ENCODE measurements at regions not wholly inside any gene's neighbourhood (a gene's known extent, or its start where the extent isn't known, plus 50 kb on each side); places are given as distances from the start of the nearest gene placed in this dataset.

DNA sequence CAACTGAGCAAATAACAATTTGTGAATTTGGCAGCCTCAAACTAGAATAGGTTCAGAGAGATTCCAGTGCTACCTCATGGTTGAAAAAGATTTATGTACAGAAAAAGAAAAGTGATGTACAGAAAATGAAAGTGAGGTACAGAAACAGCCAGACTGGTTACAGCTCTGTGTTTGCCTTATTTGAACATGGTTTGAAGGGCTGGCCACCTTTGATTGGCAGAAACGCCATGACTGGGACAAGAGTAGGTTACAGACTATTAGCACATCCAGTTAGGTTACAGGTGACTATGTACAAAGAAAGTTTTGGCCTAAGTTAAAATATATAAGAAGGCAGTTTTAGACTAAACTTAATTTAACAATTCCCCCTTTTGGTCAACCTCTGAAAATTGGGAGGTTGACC is 309.4 kb downstream of the BTG1 start:
- no peak overlapping the region for H3K27ac Mint-ChIP-seq
- no peaks in the 10 kb centered on the region for H3K9me3 Mint-ChIP-seq
- no peak overlapping the region for H3K4me3 Mint-ChIP-seq
- peaks cover 3% of the 10 kb centered on the region for H3K27me3 Mint-ChIP-seq (ENCODE audit: insufficient read depth)
- H3K4me1 Mint-ChIP-seq (ENCODE audit: low read depth) = no peaks in the 10 kb centered on the region
- H3K36me3 Mint-ChIP-seq (ENCODE audit: low read depth) = no peaks in the 10 kb centered on the region
- no peak for DNase-seq
- no peak for TF ChIP-seq CTCF (IDR thresholded peaks at IDR 0.05)

DNA sequence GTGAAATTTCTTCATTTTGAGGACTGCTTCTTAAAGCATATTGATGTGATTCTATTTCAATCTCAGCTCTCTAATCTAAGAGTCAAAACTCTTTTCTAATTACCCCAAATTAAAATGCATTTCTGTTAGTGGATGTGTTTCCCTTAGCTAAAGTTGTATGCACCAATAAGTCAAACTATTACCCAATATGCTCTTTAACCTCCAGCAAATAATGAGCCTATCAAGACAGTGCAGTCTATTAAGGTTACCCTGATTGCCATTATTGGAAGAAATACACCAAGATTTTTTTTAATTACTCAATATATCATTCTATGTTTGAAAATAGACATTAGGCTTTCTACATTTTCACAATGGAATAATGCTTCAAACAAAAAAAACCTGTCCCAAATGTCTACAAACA is 310.0 kb downstream of the BTG1 start:
- no peak for DNase-seq
- no peaks in the 10 kb centered on the region for H3K4me1 Mint-ChIP-seq (ENCODE audit: low read depth)
- no peak overlapping the region for H3K4me3 Mint-ChIP-seq
- peaks cover 1% of the 10 kb centered on the region for H3K27me3 Mint-ChIP-seq (ENCODE audit: insufficient read depth)
- H3K27ac Mint-ChIP-seq = no peak overlapping the region
- no peaks in the 10 kb centered on the region for H3K9me3 Mint-ChIP-seq
- TF ChIP-seq CTCF (IDR thresholded peaks at IDR 0.05) = no peak
- no peaks in the 10 kb centered on the region for H3K36me3 Mint-ChIP-seq (ENCODE audit: low read depth)

- no peaks in the 10 kb centered on the region for H3K4me1 Mint-ChIP-seq (ENCODE audit: low read depth)
- no peaks in the 10 kb centered on the region for H3K9me3 Mint-ChIP-seq
- H3K27ac Mint-ChIP-seq = no peak overlapping the region
- no peaks in the 10 kb centered on the region; the same call in 1 of the 2 replicates for H3K27me3 Mint-ChIP-seq (ENCODE audit: insufficient read depth)
- no peak for DNase-seq
- H3K4me3 Mint-ChIP-seq = no peak overlapping the region
- TF ChIP-seq CTCF (IDR thresholded peaks at IDR 0.05) = no peak
- no peaks in the 10 kb centered on the region for H3K36me3 Mint-ChIP-seq (ENCODE audit: low read depth)
Measured at GRCh38 chr12:91833780-91834359, 311.8 kb downstream of the BTG1 start.

- Mint-ChIP-seq H3K9me3 (no peaks in the 10 kb centered on the region), H3K36me3 (ENCODE audit: low read depth) (no peaks in the 10 kb centered on the region), H3K27me3 (ENCODE audit: insufficient read depth) (no peaks in the 10 kb centered on the region), H3K4me1 (ENCODE audit: low read depth) (no peaks in the 10 kb centered on the region), H3K4me3 (no peak overlapping the region), H3K27ac (no peak overlapping the region)
- no peak for TF ChIP-seq CTCF (IDR thresholded peaks at IDR 0.05)
- DNase-seq = no peak
Measured at GRCh38 chr12:91825999-91826398, 319.6 kb downstream of the BTG1 start.

DNA sequence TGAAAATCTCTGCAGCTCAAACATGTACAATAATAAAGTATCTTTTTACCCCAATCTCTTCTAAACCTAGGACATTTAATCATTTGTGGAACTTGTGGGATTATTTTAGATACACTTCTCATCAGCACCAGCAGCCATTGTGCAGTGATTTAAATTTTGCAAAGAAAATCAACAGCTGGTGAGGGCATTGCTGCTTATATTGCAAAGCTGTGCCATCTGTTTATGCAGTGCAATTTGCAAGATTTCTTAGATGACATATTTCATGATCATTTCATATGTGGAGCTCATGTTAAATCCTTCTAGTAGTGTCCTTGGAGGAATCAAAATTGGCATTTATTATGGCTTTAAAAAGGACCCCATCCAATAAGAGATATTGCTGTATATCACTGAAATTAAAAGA is 320.7 kb downstream of the BTG1 start:
- no peaks in the 10 kb centered on the region for H3K27me3 Mint-ChIP-seq (ENCODE audit: insufficient read depth)
- H3K4me1 Mint-ChIP-seq (ENCODE audit: low read depth) = no peaks in the 10 kb centered on the region
- no peak overlapping the region for H3K4me3 Mint-ChIP-seq
- H3K36me3 Mint-ChIP-seq (ENCODE audit: low read depth) = no peaks in the 10 kb centered on the region
- no peak for TF ChIP-seq CTCF (IDR thresholded peaks at IDR 0.05)
- H3K9me3 Mint-ChIP-seq = no peaks in the 10 kb centered on the region
- DNase-seq = no peak
- H3K27ac Mint-ChIP-seq = no peak overlapping the region

DNA sequence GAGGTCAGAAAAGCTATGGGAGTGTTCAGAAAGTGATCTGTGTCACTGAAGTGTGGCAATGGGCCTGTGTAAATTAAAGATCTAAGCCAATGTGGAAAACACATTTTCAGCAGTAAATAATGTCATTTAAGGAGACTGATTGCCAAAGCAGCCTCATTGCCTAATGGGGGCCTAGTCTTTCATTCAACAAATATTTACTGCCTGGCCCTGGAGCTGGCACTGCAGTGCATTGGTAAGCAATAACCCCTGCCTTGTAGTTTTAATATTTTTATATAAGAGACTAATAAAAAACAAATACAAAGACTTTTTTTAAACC is 326.6 kb downstream of the BTG1 start:
- Mint-ChIP-seq H3K9me3 (no peaks in the 10 kb centered on the region), H3K27ac (no peak overlapping the region), H3K36me3 (ENCODE audit: low read depth) (no peaks in the 10 kb centered on the region), H3K4me3 (no peak overlapping the region), H3K27me3 (ENCODE audit: insufficient read depth) (no peaks in the 10 kb centered on the region), H3K4me1 (ENCODE audit: low read depth) (peaks cover 6% of the 10 kb centered on the region; the same call in 1 of the 2 replicates)
- no peak for DNase-seq
- no peak for TF ChIP-seq CTCF (IDR thresholded peaks at IDR 0.05)

Data from HFFc6 (cell line).